HEK293T (cell line): ENCODE measurements at regions not wholly inside any gene's neighbourhood (a gene's known extent, or its start where the extent isn't known, plus 50 kb on each side); places are given as distances from the start of the nearest gene placed in this dataset.

Source experiments
- BHLHE40 ChIP-seq: fragments of 450-650 bp; IDR thresholded peaks from 2 replicates; pipeline ENCODE4 v1.6.1; 2016; ENCODE audit warnings: mild to moderate bottlenecking, moderate library complexity, borderline replicate concordance
- CTBP1 ChIP-seq: fragments of 450-650 bp; IDR thresholded peaks from 2 replicates; pipeline ENCODE4 v1.6.1; 2016; ENCODE audit warnings: borderline replicate concordance
- ELF4 ChIP-seq: fragments of 450-650 bp; IDR thresholded peaks from 2 replicates; pipeline ENCODE4 v1.6.1; 2017; ENCODE audit warnings: antibody characterized with exemption
- FOXA1 ChIP-seq: fragments of 450-650 bp; IDR thresholded peaks from 2 replicates; pipeline ENCODE4 v1.6.1; 2016; ENCODE audit warnings: mild to moderate bottlenecking
- HDGF ChIP-seq: fragments of 450-650 bp; IDR thresholded peaks from 2 replicates; pipeline ENCODE4 v1.6.1; 2017; ENCODE audit warnings: antibody characterized with exemption, borderline replicate concordance
- SP1 ChIP-seq: fragments of 450-650 bp; IDR thresholded peaks from 2 replicates; pipeline ENCODE4 v1.6.1; 2017
- SUZ12 ChIP-seq: fragments of 450-650 bp; IDR thresholded peaks from 2 replicates; pipeline ENCODE4 v1.6.1; 2016; ENCODE audit warnings: mild to moderate bottlenecking

- TF ChIP-seq SP1: no peak
- no peak for TF ChIP-seq SUZ12
- no peak for TF ChIP-seq ELF4
- TF ChIP-seq CTBP1: no peak
- TF ChIP-seq FOXA1: no peak
- TF ChIP-seq HDGF: no peak
- no peak for TF ChIP-seq BHLHE40
These were observed 271.6 kb upstream of the SGK1 start for GRCh38 chr6:134589512-134589911.
